Activated CD8-positive, alpha-beta memory T cell treated with anti-CD3 and anti-CD28 coated beads for 48 hours (primary cell): ENCODE measurements at regions not wholly inside any gene's neighbourhood (a gene's known extent, or its start where the extent isn't known, plus 50 kb on each side); places are given as distances from the start of the nearest gene placed in this dataset.

Experiments used
- DNase-seq, 3 experiments: peaks; one replicate each; pipeline ENCODE4 v3.0.0-alpha.2; 2020; ENCODE audit warnings: low read depth in 2 of 3, low spot score in 2 of 3

DNA sequence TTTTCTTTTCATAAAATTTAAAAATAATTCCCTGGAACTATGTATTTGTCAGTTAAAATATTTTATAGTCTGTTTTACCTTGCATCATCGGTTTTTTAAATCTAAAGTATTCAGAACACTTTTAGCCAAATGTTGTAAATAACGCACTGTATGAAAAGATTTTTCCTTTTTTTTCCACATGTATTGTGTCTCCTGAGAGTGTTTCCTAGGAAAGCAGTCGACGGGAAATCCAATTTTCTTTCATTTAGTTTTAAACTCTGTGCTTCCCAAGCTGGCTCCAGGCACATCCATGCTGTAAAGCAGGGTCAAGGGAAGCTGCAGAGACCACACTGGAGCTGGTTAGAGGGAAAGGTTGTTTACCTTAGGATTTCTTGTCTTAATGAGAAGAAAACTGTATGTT is 1724.3 kb upstream of the TENM3 start:
- DNase-seq, result no peak

DNA sequence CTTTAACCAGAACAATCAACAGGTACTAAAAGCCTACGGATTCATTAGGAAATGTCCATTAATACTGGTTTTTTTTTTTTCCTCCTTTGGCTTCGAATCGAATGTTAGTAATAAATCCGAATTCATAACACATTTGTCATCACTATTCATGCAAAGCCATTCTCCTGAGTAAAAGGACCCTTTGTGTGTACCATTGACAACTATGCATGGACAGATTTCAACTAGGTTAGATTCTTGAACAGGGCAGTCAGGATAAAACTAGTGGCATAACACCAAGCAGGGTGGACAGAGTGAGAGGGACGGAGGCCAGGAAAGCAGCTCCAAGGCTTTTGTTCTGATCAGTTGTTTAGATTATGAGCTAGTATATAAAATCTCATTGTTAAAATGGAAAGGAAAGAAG is 1722.0 kb upstream of the TENM3 start:
- DNase-seq, result no peak

DNA sequence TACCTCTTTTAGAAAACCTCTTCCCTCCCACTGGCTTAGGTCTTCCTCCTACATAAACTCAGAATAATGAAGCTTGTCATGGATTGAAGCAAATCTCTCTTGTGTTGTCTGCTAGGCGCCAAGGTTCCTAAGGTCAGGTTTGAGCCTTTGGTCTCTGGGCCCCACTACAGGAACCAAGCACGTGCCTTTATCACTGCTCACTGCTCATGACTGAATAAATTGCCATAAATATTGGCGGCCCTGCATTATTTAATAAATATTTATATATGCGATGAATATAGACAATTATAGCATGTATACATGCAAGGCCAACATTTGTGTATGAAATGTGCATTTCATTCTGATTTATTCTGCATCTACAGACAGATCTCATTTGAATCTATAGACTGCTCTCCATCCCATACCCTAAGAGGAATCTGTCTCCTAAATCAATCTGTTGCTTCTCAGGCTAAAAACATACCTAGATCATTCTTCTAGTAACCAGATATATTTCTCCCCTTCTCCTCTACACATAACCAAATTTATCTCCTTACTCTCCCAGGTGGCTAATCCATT is 1717.6 kb upstream of the TENM3 start:
- no peak for DNase-seq

DNA sequence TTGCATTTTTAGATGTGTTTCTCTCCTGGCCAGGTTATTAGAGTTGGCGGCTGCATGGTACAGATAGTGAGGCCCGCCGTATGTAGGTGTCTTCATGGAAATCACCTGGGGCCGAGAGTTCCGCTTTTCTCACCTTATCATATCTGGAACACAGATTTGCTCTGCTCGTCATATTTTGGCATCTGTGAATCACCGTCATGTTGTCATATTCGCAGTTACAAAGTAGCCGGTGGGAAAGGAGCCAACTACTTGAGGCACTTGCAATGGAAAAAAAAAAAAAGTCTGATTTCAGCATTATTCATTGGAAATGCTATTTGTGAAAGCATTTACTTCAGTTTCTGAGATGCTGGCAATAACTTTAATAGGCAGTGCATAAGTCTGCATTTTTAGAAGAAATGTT is 1715.2 kb upstream of the TENM3 start:
- DNase-seq, result no peak

DNA sequence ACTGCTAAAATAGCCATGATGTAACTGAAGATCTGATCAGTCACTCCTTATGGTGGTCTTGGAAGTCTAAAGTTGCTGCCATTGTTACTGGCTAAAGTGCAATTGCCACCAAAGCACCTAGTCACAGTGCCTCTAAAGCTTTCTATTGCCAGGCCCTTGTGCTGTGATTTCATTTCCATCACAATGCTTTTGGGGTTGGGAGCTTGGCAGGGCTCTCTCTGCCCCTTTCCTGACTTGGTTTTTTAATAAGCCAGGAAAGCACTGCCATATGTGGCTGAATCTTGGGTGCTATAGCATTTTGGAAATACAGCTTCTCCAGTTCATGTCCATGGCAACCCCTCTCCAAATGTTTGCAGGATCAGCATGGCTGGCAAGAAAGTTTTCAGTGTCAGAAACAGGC is 1712.4 kb upstream of the TENM3 start:
- no peak for DNase-seq

DNA sequence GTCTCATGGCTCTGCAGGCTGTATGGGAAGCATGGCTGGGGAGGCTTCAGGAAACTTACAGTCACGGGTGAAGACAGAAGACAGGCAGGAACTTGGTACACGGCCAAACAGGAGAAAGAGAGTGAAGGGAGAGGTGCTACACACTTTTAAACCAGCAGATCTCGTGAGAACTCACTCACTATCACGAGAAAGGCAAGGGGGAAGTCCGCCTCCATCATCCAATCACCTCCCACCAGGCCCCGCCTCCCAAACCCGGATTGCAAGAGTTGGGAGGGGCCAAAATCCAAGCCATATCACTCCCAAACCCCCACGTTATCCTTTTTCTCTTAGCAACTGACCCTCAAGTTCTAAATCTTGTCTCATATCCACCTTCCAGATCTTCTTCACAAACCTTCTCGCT is 1710.5 kb upstream of the TENM3 start:
- DNase-seq, result no peak

DNA sequence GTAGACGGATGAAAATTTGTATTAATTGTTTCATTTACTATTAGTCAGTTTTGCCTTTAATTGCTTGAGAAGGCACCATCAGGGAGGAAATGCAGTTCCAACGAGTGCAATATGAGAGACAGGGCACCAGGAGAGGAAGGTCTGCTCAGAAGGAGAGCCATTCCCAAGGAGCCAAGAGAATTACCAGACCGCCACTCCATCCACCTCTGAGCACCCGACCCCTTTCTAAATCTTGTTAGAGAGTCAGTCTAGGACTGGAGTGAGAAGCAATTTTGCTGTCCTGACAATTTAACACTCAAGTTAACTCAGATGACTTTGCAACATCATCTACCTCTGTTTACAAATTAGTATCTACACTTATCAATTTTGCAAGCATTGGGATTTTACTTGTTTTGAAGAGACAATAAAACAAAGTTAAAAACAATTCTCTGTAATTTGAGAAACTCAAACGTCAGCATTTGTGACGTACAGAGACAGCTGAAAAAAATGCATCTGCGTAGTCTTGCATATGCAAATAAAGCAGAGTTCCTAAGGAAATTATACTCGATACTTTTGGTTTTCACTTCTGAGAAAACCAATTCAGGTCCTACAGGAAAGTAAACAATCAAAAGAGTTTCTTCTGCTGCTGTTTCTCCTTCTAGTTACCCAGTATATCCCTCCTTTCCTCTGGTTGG is 1704.7 kb upstream of the TENM3 start:
- DNase-seq, result no peak

DNA sequence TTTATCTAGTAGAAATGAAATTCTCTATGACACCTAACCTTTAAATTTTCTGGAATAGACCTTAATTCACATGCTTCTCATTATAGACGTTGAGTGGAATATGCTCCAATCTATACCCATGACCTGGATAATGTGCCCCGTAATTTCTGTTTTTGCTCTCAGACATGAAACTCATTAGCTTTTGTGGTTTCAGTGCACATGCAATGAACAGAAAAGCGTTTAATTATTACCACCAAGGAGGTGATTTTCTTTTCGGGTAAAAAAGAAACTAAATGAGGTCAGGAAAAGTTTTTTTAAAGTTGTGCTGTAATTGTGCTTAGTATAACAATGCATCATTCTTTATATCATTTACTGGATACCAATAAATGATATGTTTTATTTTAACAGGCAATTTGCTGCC is 1703.9 kb upstream of the TENM3 start:
- no peak for DNase-seq

DNA sequence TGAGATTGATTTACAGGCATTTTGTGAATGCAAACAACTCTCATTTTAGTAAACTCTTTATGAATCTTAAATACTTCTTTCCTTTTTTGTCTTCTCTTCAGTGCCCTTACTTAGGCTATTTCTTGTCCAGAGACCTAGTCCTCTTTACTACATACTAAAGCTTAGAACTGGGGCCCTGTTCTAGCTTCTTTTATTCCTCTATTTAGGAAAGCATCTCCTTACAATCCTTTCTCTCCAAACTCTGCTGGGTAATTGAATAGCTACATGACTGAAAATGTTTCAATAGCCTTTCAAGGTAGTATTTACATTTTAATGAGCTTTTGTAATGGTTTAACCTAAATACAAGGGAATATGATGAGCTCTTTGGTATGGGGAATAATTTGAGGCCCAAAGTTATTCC is 1701.5 kb upstream of the TENM3 start:
- DNase-seq, result no peak

DNA sequence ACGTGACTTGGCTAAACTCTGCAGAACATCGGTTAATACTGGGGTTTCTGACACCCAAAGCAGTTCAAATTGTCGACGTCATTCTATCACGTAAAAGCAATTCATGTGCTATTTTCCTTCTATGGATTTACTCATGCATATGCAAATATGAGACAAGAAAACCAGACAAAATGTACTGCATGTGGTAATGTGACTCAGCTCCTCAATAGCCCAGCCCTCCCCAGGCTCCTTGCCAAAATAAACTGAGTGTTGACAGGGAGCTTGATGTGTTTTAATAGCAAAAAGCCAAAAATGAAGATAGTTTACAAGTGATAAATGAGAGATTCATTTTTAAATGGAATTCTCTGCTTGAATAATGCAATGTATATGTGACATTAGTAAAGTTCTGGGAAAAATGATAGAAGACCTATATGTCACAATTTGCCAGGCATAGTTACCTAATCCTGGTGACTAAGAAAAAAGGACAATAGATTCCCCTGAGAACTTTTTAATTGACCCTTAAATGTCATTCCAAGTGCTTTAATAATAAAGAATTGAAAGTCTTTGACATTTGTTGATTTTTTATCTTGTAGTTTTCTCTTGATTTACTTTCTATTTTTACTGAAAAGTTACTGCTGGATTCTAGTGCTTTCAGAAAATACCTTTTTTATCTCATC is 1700.6 kb upstream of the TENM3 start:
- no peak for DNase-seq

DNA sequence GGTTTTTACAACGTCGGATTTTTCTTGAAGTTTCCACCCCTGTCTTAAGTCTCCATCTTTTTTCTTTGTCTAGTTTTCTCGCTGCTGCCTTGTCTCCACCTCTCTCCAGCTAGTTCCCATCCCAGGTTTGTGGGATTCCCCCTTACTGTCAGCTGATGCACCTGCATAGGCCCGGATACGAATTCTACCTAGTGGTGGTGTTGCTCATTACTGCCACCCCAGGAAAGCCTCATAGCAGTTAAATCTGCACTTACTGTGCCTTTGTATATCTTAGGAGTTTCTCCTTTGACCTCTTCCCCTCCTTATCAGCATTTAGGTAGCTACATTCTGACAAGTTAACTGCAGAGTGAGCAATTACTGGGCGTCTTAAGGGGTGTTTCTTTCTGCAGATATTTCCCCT is 1693.1 kb upstream of the TENM3 start:
- no peak for DNase-seq

DNA sequence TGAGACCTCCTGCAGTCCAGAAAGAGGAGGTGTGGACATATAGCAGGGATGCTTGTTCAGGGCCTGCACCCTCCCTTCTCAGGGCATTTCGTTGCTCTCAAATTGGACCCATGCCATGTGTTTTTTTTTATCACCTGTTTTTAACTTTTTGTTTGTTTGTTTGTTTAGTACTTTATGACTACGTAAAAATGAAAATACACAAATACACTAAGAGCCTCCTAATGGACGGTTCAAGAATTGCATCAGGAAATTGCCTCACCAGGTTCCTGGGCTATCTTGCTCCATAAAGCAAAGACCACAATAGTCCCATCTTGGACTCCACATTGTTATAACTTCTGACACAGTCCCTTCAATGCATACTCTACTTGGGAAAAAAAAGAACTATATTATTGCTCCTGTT is 1685.9 kb upstream of the TENM3 start:
- DNase-seq, result no peak

DNA sequence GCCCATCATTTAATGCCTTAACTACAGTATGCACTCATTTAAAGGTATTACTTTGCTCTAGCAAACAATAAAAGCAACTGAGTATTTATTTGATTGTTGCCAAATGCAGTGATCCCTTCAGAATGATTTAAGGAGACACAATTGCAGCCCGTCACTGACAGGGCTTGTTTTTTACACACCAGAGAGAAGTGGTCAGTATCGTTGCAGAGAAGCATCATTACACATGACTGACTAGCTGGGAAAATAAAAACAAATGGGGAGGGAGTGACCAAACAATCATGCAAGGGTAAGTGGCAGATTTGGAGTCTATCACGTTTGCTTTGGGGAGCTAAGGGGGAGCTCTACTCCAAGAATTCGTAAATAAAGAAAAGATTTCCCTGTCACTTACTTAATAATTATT is 1685.3 kb upstream of the TENM3 start:
- no peak for DNase-seq

DNA sequence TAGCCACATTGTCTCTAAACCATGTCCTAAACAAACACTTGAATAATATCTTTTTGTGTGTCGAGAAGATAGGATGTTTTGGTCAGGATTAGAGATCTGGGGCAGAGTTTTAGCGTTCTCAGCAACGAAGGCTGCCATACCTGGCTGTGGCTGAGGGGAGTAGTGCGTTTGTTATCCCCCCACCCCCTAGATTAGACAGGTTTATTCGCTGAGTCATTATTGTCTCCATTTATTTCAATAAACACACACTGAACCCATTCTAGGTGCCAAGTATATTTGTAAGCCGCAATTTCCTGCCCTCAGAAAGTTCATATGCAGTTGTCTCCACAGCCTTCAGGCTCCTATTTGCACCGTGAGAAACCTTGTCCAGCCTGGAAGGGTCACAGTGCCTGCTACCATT is 1684.8 kb upstream of the TENM3 start:
- no peak for DNase-seq

DNA sequence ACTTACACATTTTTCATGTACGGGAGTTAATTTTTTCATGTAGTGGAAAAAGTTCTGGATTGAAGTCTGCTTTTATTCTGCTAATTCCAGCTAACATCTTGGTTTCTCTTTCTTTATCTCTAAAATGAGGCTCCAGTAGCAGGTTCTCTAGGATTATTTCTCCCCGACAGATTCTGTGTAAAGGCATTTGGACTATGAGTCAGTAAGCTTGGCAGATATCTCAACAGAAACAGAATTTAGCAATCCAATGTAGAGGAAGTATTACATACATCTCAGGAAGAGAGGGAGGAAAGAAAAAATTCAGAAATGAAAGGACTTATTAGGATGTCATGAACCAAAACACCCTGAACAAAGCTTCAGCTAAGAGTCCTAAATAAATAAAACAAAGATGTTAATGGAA is 1682.3 kb upstream of the TENM3 start:
- no peak for DNase-seq

DNA sequence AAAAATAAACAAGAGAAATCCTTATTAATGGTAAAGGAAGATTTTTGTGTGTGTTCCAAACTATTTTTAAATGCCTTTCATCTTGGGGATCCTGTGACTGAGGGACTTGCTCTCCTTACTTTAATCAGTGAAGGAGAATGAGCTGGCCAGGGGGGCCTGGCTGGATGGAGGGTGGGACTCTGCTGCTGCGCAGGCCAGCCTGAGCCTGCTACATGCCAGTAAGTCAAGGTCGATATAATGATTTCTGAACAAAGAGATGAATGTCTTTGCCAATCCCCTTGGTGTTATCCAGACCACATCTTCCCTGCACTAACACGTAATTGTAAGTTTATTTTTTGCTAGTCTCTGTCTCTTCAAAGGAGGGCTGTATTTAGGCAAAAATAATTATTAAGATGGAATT is 1679.2 kb upstream of the TENM3 start:
- no peak for DNase-seq

DNA sequence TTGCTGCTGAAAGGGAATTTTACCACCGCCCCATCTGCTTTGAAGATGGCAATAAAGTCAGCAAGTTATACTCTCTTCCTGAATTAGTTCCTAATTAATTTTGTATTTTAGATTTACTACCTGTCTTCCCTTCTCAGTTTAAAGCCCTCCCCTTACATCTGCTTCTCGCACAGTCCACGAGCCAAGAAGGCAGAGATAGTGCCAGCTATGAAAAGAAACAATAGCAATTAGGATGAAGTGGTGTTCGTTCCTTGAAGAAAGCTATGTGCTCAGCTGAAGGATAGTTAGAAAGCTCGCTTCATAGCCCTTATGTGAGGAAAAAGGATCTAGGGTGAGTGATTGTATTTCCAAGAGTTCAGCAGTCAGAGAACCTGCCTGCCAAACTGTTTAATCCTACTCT is 1678.8 kb upstream of the TENM3 start:
- no peak for DNase-seq

DNA sequence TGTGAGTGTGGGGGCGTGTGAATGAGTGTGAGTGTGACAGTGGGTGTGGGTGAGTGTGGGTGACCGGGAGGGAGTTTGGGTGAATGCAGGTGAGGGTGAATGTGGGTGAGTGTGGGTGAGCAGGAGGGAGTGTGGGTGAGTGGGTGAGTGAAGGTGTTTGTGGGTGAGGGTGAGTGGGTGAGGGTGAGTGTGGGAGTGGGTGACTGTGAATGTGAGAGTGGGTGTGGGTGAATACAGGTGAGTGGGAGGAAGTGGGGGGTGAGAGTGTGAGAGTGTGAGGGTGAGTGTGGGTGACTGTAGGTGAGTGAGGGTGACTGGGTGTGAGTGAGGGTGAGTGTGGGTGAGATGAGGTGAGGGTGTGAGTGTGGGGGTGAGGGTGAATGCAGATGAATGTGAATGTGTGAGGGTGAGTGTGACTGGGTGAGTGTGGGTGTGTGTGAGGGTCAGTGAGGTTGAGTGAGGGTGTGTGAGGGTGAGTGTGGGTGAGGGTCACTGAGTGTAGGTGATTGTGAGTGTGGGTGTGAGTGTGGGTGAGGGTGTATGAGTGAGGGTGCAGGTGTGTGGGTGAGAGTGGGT is 1677.3 kb upstream of the TENM3 start:
- no peak for DNase-seq

DNA sequence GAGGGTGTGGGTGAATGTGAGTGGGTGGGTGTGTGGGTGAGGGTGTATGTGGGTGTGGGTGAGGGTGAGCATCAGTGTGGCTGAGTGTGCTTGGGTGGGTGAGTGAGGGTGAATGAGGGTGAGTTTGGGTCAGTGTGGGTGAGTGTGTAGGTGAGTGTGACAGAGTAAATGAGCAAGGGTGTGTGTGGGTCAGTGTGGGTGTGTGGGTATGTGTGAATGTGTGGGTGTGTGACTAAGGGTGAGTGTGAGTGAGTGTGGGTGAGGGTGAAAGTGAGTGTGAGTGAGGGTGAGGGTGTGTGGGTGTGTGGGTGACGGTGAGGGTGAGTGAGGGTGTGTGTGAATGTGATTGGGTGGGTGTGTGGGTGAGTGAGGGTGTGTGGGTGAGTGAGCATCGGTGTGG is 1676.7 kb upstream of the TENM3 start:
- no peak for DNase-seq

DNA sequence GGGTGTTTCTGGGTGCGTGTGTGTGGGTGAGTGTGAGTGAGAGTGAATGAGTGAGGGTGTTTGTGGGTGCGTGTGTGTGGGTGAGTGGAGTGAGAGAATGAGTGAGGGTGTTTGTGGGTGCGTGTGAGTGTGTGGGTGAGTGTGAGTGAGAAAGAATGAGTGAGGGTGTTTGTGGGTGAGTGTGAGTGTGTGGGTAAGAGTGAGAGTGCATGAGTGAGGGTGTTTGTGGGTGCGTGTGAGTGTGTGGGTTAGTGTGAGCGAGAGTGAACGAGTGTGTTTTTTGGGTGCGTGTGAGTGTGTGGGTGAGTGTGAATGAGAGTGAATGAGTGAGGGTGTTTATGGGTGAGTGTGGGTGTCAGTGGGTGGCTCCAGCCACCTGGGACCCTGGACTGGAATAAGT is 1676.1 kb upstream of the TENM3 start:
- no peak for DNase-seq

DNA sequence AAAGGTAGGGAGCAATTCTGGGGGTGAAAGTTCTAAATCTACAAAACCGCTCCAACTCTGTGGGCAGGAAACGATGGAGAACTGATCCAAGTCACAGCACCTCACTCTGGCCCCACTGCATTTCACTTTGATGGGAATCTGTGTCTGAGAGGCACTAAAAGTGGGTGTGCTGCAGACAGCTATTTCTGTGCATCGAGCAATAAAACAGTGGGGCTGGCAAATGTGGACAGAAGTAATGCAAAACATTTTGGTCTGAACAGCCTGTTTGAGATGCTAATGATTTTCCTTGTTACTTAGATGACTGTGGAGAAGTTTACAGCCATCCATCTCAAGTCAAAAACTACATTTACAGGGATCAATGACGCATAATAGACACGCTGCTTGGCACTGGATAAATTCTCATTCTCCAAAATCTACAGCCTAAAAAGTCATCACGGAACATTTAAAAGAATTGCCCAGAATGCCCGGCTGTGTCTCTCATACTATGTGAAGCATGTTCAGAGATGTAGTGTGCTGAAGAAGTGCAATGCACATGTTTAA is 1671.6 kb upstream of the TENM3 start:
- no peak for DNase-seq

DNA sequence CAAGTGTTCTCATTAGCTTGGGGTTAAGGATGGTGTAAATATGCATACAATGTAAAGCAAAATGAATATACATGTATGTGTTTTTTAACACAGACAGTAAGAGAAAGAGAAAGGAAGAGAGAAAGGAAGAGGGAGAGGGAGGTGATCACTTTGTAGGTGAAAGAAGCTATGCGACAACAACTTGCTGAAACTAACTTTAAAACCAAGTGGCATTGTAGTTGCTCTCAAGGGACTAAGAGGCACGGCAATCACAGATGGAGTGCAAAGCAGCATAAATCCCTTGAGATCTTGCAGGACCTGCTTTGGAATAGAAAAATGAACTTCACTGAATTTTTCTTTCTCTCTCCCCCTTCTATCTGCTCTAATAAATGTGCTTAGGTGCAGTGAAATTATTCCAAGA is 1665.0 kb upstream of the TENM3 start:
- DNase-seq, result no peak
